Retina (tissue), 1 donor: ENCODE measurements at regions not wholly inside any gene's neighbourhood (a gene's known extent, or its start where the extent isn't known, plus 50 kb on each side); places are given as distances from the start of the nearest gene placed in this dataset.

ENCODE experiments used
- DNase-seq: peaks from one replicate; pipeline ENCODE4 v3.0.0-alpha.2; 2016

- no peak for DNase-seq
Observed at GRCh38 chr5:2015124-2015848, 132.6 kb upstream of the IRX4 start.

GRCh38 chr5:2014058-2014610 lies 131.4 kb upstream of the IRX4 start:
- DNase-seq: peak; percentile 42

- DNase-seq: peak; percentile 32
Observed at GRCh38 chr5:2013301-2014057, 130.8 kb upstream of the IRX4 start.

GRCh38 chr5:2012885-2013284 lies 130.2 kb upstream of the IRX4 start:
- DNase-seq: peak; percentile 14

- DNase-seq: no peak
Observed at GRCh38 chr5:2011481-2012411, 129.0 kb upstream of the IRX4 start.

- no peak for DNase-seq
Observed at GRCh38 chr5:2010940-2011339, 128.2 kb upstream of the IRX4 start.

- DNase-seq: peak; percentile 22
Observed at GRCh38 chr5:2009986-2010914, 127.5 kb upstream of the IRX4 start.

- DNase-seq: no peak
Observed at GRCh38 chr5:2008851-2009629, 126.3 kb upstream of the IRX4 start.

GRCh38 chr5:2007878-2008501 lies 125.3 kb upstream of the IRX4 start:
- DNase-seq: peak; percentile 43

GRCh38 chr5:2007496-2007877 lies 124.8 kb upstream of the IRX4 start:
- DNase-seq: no peak

GRCh38 chr5:2006971-2007291 lies 124.2 kb upstream of the IRX4 start:
- no peak for DNase-seq

- no peak for DNase-seq
Observed at GRCh38 chr5:2006193-2006970, 123.7 kb upstream of the IRX4 start.

GRCh38 chr5:2005101-2006041 lies 122.6 kb upstream of the IRX4 start:
- no peak for DNase-seq

- DNase-seq: no peak
Observed at GRCh38 chr5:2003690-2004365, 121.1 kb upstream of the IRX4 start.

- no peak for DNase-seq
Observed at GRCh38 chr5:2003206-2003605, 120.5 kb upstream of the IRX4 start.

GRCh38 chr5:2001300-2001699 lies 118.6 kb upstream of the IRX4 start:
- DNase-seq: no peak

- no peak for DNase-seq
Observed at GRCh38 chr5:2000591-2000990, 117.9 kb upstream of the IRX4 start.

- DNase-seq: no peak
Observed at GRCh38 chr5:1999794-2000193, 117.1 kb upstream of the IRX4 start.
